HG02588 (cell line): ENCODE measurements at regions not wholly inside any gene's neighbourhood (a gene's known extent, or its start where the extent isn't known, plus 50 kb on each side); places are given as distances from the start of the nearest gene placed in this dataset.
A peak's percentile ranks its signal among the peaks of the same experiment; 100 is the strongest.
"Not testable (repeated sequence)": the region's sequence is repeated elsewhere in the genome, so short reads cannot be mapped to it uniquely, and the experiment has no call there.

Source experiments
- ATAC-seq: cut with Tn5 transposase; IDR thresholded peaks from one replicate; pipeline ENCODE4 v1.9.1; 2021; ENCODE audit warnings: mild to moderate bottlenecking, moderate library complexity; ENCODE audit not compliant: unreplicated experiment

DNA sequence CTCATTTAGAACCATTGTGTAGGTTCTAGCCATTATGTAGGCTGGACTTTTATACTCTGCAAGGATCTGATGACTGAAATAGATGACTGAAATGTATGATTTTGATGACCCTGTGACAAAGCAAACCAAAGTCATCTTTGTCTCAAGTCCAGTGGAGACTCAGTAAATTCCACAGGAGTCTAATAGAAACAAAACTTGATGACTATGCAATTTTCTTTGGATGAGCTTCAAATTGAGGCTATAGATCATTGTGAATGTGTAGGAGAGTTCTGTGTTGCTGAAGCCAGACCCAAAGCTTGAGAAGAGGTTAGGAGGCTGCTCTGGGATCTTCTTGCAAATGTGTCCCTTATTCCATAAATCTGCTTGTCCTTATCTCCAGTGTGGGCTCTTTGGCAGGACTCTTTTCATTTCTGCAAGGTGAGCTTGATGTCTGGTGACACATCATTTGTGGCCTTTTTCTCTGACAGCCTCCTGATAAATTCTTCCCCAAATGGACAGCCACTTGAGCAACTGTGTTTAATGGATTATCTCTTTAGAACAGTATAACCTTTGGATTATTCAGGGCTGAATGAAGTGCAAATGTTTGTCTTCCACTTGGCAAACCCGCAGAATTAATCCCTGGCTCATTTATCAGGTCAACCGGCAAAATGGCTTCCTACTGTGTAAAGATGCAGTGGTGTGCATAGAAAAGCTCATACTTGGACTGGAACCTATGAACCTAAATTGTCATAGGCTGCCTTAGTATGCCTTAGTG lies 235.1 kb upstream of the ANKH start:
- no peak for ATAC-seq

GRCh38 chr5:15105799-15106393 lies 234.3 kb upstream of the ANKH start:
- ATAC-seq: peak; percentile 93

GRCh38 chr5:15103864-15104263 lies 232.3 kb upstream of the ANKH start:
- no peak for ATAC-seq

DNA sequence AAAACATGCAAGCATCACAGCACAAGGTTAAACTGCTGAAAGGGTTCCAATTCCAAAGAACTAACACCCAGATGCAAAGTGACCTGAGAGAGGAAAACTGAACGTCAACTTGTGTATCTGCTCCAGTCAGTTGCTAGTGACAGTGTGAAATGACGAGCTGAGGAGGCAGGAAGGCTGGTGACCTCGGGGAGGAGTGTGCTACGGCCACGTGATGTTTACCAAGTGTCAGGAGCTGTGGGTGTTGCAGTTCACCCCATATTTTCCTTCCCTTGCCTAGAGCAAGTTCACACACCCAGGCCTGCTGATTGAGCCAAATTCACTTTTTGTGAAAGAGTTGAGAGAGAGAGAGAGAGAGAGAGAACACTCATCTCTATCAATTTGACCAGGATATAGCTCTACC lies 231.6 kb upstream of the ANKH start:
- no peak for ATAC-seq

DNA sequence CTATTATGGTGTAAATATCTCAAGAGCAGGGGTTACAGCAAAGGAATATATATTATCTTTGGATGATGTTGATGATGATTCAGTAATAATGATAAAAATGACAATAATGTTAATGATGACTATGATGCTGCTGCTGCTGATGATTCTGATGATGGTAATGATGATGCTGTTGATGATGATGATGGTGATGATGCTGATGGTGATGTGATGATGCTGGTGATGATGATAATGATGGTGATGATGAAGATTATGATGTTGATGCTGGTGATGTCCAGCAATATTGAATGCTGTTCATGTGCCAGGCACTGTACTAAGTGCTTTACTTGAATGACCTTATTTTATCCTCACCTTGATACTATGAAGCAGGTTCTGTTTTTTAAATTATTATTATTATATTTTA lies 226.0 kb upstream of the ANKH start:
- ATAC-seq: no peak

- not testable (repeated sequence) for ATAC-seq
These were observed 225.1 kb upstream of the ANKH start for GRCh38 chr5:15096686-15097085.

- ATAC-seq: no peak
These were observed 221.2 kb upstream of the ANKH start for GRCh38 chr5:15092801-15093200.

- ATAC-seq: no peak
These were observed 214.1 kb upstream of the ANKH start for GRCh38 chr5:15085671-15086070.

DNA sequence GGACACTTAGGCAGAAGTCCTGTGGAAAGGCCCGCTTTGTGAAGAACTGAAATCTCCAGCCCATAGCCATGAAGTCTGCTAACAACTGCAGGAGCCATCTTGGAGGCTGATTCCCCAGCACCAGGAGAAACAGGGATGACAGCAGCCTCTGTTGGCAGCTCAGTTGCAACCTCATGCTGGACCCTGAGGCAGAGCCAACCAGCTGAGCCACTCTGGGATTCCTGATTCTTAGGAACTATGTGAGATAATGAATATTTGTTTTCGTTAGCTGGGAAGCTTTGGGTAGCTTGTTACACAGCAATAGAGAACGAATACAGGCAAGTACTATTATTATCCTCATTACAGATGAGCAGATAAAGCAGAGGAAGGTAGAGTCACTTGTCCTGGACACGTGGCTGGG lies 210.5 kb upstream of the ANKH start:
- no peak for ATAC-seq

DNA sequence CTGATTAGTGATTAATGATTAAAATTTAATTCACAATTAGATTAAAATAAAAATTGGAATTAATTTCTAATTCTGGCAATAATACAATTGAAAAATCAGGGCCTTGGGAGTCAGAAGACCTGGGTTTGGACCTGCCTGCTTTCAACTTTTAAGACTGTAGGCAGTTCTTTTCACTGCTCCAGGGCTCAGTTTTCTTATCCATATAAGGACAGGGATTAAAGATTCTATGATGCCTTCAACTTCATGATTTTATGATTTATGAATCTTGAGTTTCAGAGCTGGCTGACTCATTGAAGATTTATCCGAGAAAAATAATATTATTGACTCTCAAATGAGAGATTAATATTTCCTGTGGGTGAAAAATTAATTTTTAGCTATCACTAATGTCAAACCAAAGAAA lies 208.6 kb upstream of the ANKH start:
- ATAC-seq: no peak

GRCh38 chr5:15079566-15079965 lies 208.0 kb upstream of the ANKH start:
- ATAC-seq: no peak

- ATAC-seq: no peak
These were observed 203.1 kb upstream of the ANKH start for GRCh38 chr5:15074651-15075050.

GRCh38 chr5:15073453-15073852 lies 201.9 kb upstream of the ANKH start:
- ATAC-seq: no peak

DNA sequence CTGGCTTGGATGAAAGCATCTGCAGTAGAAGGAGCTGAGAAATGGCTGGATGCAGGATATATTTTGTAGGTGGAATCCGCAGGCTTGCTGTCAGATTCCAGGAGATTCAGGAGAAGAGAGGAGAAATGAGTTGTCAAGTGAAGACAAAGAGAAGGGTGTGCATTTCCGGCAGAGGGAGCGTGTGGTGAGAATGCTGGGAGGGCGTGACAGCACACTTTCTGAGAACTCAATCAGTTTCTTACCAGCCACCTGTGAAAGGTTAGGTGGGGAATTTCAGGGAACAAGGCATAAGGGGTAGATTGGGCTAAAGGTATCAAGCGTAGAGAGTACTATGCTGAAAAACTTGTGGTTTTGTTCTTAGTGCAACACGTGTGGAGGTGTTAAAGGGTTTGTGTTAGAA lies 199.3 kb upstream of the ANKH start:
- no peak for ATAC-seq

- no peak for ATAC-seq
These were observed 197.9 kb upstream of the ANKH start for GRCh38 chr5:15069407-15069905.

GRCh38 chr5:15065091-15065490 lies 193.5 kb upstream of the ANKH start:
- ATAC-seq: no peak

DNA sequence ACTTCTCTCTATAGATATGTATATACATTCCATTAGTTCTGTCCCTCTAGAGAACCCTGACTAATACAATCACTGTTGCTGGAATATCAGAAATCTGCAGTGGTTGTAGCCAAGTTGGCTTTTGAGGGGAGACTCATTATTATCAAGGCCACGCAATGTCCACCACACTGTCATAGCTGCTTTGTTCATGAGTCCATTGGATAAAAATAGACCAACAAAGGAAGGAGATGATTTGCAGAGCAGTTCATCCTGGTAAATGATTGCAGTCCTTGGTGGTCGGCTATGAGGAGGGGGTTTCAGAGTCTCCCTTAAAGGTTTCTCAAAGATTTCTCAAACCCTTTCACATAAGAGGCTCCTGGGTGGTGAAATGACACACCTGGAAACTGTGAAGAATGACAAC lies 192.8 kb upstream of the ANKH start:
- no peak for ATAC-seq

DNA sequence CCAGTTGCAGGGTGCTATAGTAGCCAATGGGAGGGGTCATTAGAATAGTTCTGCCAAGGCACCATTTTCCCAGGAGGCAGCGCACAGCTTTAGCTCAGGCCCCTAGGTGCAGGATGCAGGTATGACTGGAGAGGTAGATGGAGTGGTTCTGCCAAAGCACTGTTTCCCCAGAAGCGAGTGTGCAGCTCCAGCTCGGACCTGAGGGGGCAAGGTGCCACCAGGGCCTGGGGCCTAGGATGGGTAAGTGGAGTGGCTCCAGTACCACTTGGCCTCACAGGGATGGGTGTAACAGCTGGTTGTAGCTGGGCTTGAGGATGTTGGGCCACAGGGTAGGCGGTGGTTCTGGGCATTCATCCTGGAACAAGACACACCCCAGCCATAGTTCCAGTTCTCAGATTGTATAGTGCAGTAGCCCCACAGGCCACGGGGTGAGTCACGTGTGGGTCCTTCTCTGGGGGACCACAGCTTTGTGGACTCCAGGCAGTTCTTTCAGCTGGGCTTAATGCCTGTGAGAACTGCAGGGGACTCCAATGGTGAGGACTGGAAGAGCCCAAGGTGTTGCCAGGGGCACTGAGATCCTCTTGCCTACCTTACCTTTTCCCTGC lies 185.5 kb upstream of the ANKH start:
- ATAC-seq: no peak

DNA sequence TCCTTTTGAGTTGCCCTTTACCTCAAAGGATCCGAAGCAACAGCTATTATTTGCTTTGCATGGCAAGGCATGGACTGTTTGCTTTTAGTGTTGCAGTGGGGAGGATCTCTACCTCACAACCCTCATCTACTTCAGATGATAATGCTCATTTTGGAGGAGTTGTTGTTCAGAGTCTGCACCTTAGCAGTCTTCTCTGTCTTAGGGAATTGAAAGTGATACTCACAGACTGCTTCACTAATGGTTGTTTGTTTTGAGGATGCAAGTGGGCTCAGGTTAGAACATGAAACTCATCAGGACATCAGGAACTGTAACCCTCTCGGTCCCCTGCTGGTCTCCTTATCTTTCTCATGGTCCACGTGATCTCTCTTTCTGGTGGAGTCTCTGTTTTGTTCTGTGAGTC lies 172.9 kb upstream of the ANKH start:
- no peak for ATAC-seq

DNA sequence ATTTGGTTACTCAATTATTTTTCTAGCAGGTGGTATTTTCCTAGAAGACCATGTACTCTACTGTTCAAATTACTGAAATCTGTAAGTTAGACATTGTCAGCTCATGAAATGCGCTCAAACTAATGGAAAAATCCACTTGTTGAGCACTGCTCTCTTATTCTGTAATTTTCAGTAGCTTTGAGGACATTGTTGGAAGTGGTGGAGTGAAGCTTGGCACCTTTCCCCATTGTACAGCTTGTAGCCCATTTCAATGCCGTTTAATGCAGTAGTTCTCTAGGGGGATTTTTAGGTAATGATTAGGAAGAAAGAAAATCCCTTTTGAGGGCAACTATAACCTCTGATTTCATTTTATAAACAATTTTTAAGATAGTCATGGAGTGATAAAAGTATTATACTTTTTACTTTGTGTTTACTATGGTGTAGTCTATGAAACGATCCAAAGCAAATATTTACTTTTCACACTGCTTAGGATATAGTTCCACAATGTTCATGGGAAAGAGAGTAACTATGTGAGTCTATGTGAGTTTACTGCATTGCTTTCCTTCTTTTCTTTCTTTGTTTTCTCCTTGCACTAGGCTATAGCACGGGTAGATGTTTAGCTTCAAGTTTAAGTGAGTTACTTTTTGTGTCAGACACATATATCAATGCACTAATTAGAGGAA lies 165.8 kb upstream of the ANKH start:
- ATAC-seq: no peak

DNA sequence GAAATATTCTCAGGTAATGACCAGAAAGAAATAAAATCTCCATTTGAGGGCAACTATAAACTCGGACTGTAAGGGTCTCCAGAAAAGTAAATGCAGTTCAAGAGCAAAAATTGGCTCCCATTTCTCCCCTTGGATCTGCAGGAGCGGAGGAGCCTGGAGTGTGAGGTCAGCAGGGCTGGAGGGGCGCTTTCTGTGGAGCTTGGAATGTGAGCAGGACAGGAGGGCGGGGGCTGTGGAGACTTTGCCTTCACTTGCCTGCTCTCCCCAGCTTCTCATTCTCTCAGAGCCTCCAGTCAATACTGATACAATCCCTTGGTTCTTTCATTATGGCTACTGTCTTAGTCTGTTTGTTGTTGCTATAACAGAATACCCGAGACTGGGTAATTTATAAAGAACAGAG lies 162.8 kb upstream of the ANKH start:
- ATAC-seq: no peak

DNA sequence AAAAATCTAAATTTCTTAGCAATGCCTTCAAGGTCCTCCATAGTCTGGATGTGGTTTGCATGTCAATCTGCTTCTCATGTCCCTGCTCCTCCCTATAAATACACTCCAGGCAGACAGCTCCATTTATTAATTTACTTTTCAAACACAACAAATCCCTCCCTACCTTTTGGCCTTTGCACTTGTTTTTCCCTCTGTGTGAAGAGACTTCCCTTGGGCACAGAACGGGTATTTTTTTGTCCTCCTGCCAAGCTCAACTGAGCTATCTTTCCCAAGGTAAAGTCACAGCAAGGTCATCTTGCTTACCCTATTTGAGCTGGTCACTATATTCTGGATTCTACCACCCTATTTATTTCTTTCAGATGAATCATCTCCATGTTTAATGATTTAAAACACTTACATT lies 159.6 kb upstream of the ANKH start:
- ATAC-seq: no peak
